Caco-2 (cell line): ENCODE measurements at regions not wholly inside any gene's neighbourhood (a gene's known extent, or its start where the extent isn't known, plus 50 kb on each side); places are given as distances from the start of the nearest gene placed in this dataset.

Experiments
- BruUV-seq: library from RNA; stranded (reverse); fragments of 400-500 nt; replicated peaks from 2 replicates; lab custom pipeline; 2021; lab: Mats Ljungman, UMichigan
- CTCF ChIA-PET: fragments of 300-600 bp; sonication (Branson Sonifier 250); formaldehyde crosslinking; loops from one replicate; lab custom pipeline; 2022; ENCODE audit warnings: antibody characterized with exemption; lab: Charles Lee
- POLR2A ChIA-PET: fragments of 300-600 bp; sonication (Branson Sonifier 250); formaldehyde crosslinking; loops from one replicate; lab custom pipeline; 2022; ENCODE audit warnings: antibody characterized with exemption; lab: Charles Lee
- DNase-seq, 2 experiments: peaks; one replicate each; pipeline versions ENCODE4 v3.0.0 to v3.0.0-alpha.2; 2020 to 2022
- H3K27me3 ChIP-seq: replicated peaks from 2 replicates; pipeline ENCODE4 v1.6.0; 2011; ENCODE audit warnings: low read length; ENCODE audit not compliant: control insufficient read depth, insufficient read depth
- H3K36me3 ChIP-seq: 2 replicates; pipeline ENCODE4 v1.5.1; 2011; ENCODE audit warnings: low read length; ENCODE audit not compliant: control insufficient read depth, insufficient read depth
- H3K4me1 ChIP-seq: fragments of 250-450 bp; sonication (Bioruptor Pico); 2 replicates; pipeline ENCODE4 v1.5.1; 2020; ENCODE audit warnings: mild to moderate bottlenecking
- H3K4me3 ChIP-seq: 2 replicates; pipeline ENCODE4 v1.5.1; 2011; ENCODE audit warnings: low read depth, mild to moderate bottlenecking, control low read depth, low read length
- H3K9me3 ChIP-seq: fragments of 250-450 bp; sonication (Bioruptor Pico); 2 replicates; pipeline ENCODE4 v1.5.1; 2020; ENCODE audit warnings: mild to moderate bottlenecking, moderate library complexity
- H3K27ac Mint-ChIP-seq: one replicate; pipeline ENCODE4 v1.8.0; 2022; ENCODE audit warnings: mixed read lengths; ENCODE audit not compliant: unreplicated experiment
- H3K27me3 Mint-ChIP-seq: one replicate; pipeline ENCODE4 v1.8.0; 2022; ENCODE audit warnings: mixed read lengths; ENCODE audit not compliant: insufficient read depth, unreplicated experiment
- H3K36me3 Mint-ChIP-seq: one replicate; pipeline ENCODE4 v1.8.0; 2022; ENCODE audit warnings: mild to moderate bottlenecking, mixed read lengths; ENCODE audit not compliant: insufficient read depth, unreplicated experiment
- H3K4me1 Mint-ChIP-seq: one replicate; pipeline ENCODE4 v1.8.0; 2022; ENCODE audit warnings: low read depth, mixed read lengths; ENCODE audit not compliant: unreplicated experiment
- H3K4me3 Mint-ChIP-seq: one replicate; pipeline ENCODE4 v1.8.0; 2022; ENCODE audit warnings: mild to moderate bottlenecking, moderate library complexity, mixed read lengths; ENCODE audit not compliant: unreplicated experiment
- H3K9me3 Mint-ChIP-seq: one replicate; pipeline ENCODE4 v1.8.0; 2022; ENCODE audit warnings: mixed read lengths; ENCODE audit not compliant: unreplicated experiment
- intact Hi-C: fragments of 100-400 bp; cut with micrococcal nuclease; formaldehyde crosslinking; loops from one replicate; pipeline ENCODE4 v1.10.0; 2022; ENCODE audit not compliant: unreplicated experiment
- TF ChIP-seq, protein P1 (sequence below), 2 experiments: fragments of 200-600 bp in 1 of 2; IDR thresholded peaks; 1 replicate in 1 of 2; 2 replicates in 1 of 2; pipeline versions ENCODE4 v1.5.1 to v1.8.0; 2011 to 2022; ENCODE audit warnings: antibody characterized with exemption in 1 of 2, control low read depth in 1 of 2, inconsistent platforms in 1 of 2, low read depth in 1 of 2, low read length in 1 of 2, mild to moderate bottlenecking in 1 of 2, moderate library complexity in 1 of 2; ENCODE audit not compliant: insufficient read depth in 1 of 2, severe bottlenecking in 1 of 2, unreplicated experiment in 1 of 2

DNA sequence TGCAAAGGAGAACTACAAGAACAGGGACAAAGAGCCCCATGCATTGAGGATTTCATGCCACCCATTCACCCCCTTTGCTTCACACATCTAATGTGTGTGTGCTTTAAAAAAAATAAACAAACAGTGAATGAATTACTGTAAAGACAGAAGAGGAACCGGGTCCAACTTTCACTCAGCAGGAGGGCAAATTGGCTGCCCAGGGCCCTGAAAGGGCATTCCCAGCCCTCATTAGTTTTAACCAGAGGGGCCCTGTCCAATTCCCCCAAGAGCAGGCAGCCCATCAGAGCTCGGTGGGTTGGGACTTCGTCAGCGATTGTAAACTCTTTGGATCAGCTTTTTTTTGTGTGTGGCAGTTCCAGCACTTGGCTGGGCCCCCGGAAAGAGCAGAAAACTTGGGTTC is 73.6 kb upstream of the PDZD8 start:
- H3K27me3 ChIP-seq, result no peaks in the 10 kb centered on the region
- ChIA-PET POLR2A (no interaction called here), CTCF (interaction anchor here (1.2 to 1.5 kb wide), 2 partner anchors 17 to 232 kb away, joined by 5 to 7 read pairs; no protein-coding TSS in a partner anchor)
- Mint-ChIP-seq H3K36me3 (peaks cover 6% of the 10 kb centered on the region), H3K4me3 (no peak overlapping the region), H3K27ac (no peak overlapping the region), H3K27me3 (no peaks in the 10 kb centered on the region), H3K4me1 (no peaks in the 10 kb centered on the region), H3K9me3 (peaks cover 34% of the 10 kb centered on the region)
- H3K4me1 ChIP-seq, result no peaks in the 10 kb centered on the region
- intact Hi-C loops, result no loop called here
- no peaks in the 10 kb centered on the region for H3K36me3 ChIP-seq
- TF ChIP-seq, protein P1, sequence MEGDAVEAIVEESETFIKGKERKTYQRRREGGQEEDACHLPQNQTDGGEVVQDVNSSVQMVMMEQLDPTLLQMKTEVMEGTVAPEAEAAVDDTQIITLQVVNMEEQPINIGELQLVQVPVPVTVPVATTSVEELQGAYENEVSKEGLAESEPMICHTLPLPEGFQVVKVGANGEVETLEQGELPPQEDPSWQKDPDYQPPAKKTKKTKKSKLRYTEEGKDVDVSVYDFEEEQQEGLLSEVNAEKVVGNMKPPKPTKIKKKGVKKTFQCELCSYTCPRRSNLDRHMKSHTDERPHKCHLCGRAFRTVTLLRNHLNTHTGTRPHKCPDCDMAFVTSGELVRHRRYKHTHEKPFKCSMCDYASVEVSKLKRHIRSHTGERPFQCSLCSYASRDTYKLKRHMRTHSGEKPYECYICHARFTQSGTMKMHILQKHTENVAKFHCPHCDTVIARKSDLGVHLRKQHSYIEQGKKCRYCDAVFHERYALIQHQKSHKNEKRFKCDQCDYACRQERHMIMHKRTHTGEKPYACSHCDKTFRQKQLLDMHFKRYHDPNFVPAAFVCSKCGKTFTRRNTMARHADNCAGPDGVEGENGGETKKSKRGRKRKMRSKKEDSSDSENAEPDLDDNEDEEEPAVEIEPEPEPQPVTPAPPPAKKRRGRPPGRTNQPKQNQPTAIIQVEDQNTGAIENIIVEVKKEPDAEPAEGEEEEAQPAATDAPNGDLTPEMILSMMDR (IDR thresholded peaks at IDR 0.05; ENCODE audit: insufficient read depth in 1 of 2, low read depth in 1 of 2, low read length in 1 of 2, severe bottlenecking in 1 of 2, unreplicated experiment in 1 of 2), result no peak
- no peaks in the 10 kb centered on the region for H3K9me3 ChIP-seq
- no peak for DNase-seq
- no peak overlapping the region for H3K4me3 ChIP-seq
- BruUV-seq, result no TSS peak

DNA sequence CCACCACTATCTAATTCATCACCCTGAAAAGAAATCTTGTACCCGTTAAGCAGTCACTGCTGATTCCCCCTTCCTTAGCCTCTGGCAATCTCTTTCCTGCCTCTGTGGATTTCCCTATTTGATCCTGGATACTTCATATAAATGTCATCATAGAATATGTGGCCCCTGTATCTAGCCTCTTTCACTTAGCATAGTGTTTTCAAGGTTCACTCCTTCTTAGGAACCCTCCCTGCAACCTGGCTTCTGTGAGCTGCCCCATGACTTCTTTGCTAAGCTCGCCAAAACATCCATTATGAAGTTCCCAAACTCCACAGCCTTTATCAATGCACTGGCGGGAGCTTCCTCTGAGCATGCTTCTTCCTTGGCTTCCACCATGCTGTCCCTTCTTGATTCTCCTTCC is 70.8 kb upstream of the PDZD8 start:
- H3K4me3 ChIP-seq, result no peak overlapping the region
- H3K27ac Mint-ChIP-seq, result no peak overlapping the region
- H3K4me3 Mint-ChIP-seq, result no peak overlapping the region
- DNase-seq, result no peak
- BruUV-seq, result no TSS peak
- no peaks in the 10 kb centered on the region for H3K27me3 ChIP-seq
- H3K9me3 Mint-ChIP-seq, result peaks cover 27% of the 10 kb centered on the region
- TF ChIP-seq, protein P1 (IDR thresholded peaks at IDR 0.05; ENCODE audit: insufficient read depth in 1 of 2, low read depth in 1 of 2, low read length in 1 of 2, severe bottlenecking in 1 of 2, unreplicated experiment in 1 of 2), result no peak
- no peaks in the 10 kb centered on the region for H3K4me1 ChIP-seq
- ChIA-PET CTCF (no interaction called here), POLR2A (no interaction called here)
- H3K4me1 Mint-ChIP-seq, result no peaks in the 10 kb centered on the region
- no peaks in the 10 kb centered on the region for H3K27me3 Mint-ChIP-seq
- peaks cover 12% of the 10 kb centered on the region for H3K36me3 Mint-ChIP-seq
- H3K9me3 ChIP-seq, result 0 out of 2 replicates have a peak, but pooled peaks cover 6% of the 10 kb centered on the region
- intact Hi-C loops, result no loop called here
- no peaks in the 10 kb centered on the region for H3K36me3 ChIP-seq

DNA sequence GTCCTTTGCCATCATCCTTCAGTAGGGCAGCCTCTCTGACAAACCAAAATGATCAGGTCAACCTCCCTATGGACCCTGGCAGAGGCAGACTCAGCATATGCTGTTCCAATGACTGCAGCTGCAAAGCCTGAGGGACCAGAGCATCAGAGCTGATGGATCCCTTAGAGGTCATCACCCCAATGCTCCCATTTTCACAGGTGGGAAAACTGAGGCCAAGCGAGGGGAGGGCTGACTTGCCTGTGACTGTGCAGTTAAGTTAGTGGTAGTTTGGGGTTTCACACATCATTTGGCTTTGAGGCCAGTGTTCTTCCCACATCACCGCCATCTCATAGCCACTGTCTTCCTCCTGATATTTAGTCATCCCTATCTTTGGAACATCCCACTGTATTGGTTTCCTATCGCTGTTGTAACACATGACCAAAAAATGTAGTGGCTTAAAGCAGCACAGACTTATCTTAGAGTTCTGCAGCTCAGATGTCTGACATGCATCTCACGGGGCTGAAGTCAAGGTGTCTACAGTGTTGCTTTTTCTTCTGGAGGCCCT is 69.3 kb upstream of the PDZD8 start:
- Mint-ChIP-seq H3K9me3 (peaks cover 27% of the 10 kb centered on the region), H3K36me3 (peaks cover 12% of the 10 kb centered on the region), H3K4me1 (no peaks in the 10 kb centered on the region), H3K4me3 (no peak overlapping the region), H3K27ac (no peak overlapping the region), H3K27me3 (no peaks in the 10 kb centered on the region)
- BruUV-seq, result no TSS peak
- Histone ChIP-seq H3K9me3 (0 out of 2 replicates have a peak, but pooled peaks cover 6% of the 10 kb centered on the region), H3K27me3 (no peaks in the 10 kb centered on the region), H3K4me3 (no peak overlapping the region), H3K4me1 (no peaks in the 10 kb centered on the region), H3K36me3 (no peaks in the 10 kb centered on the region)
- TF ChIP-seq, protein P1 (IDR thresholded peaks at IDR 0.05; ENCODE audit: insufficient read depth in 1 of 2, low read depth in 1 of 2, low read length in 1 of 2, severe bottlenecking in 1 of 2, unreplicated experiment in 1 of 2), result no peak
- DNase-seq, result no peak
- CTCF ChIA-PET, result no interaction called here
- POLR2A ChIA-PET, result no interaction called here
- intact Hi-C loops, result no loop called here
